Mucosa of descending colon (tissue), 3 donors: ENCODE measurements at regions not wholly inside any gene's neighbourhood (a gene's known extent, or its start where the extent isn't known, plus 50 kb on each side); places are given as distances from the start of the nearest gene placed in this dataset.

Experiments
- ATAC-seq: fragments of 200-7000 bp; cut with Tn5 transposase; one replicate; pipeline ENCODE4 v1.9.1; 2020; ENCODE audit warnings: mild to moderate bottlenecking, moderate library complexity
- DNase-seq, 3 donors: peaks; one replicate each; pipeline ENCODE4 v3.0.0-alpha.2; 2020
- H3K36me3 ChIP-seq: fragments of 200-600 bp; one replicate; pipeline ENCODE4 v1.8.0; 2021; ENCODE audit warnings: low read depth, mild to moderate bottlenecking
- H3K4me1 ChIP-seq: fragments of 200-600 bp; one replicate; pipeline ENCODE4 v1.8.0; 2021; ENCODE audit warnings: low read depth, mild to moderate bottlenecking
- H3K4me3 ChIP-seq: fragments of 200-600 bp; one replicate; pipeline ENCODE4 v1.8.0; 2021; ENCODE audit warnings: mild to moderate bottlenecking
- H3K9me3 ChIP-seq: fragments of 200-600 bp; one replicate; pipeline ENCODE4 v1.8.0; 2021; ENCODE audit warnings: mild to moderate bottlenecking
- CTCF ChIP-seq: fragments of 200-600 bp; IDR thresholded peaks from one replicate; pipeline ENCODE4 v1.8.0; 2022; ENCODE audit warnings: antibody characterized with exemption, mild to moderate bottlenecking
- intact Hi-C, 2 donors: fragments of 100-400 bp; cut with DNase I in 1 of 2; cut with micrococcal nuclease in 1 of 2; formaldehyde crosslinking; loops; one replicate each; pipeline versions ENCODE4 v1.11.0 to v1.11.1; 2022; cut with DNase I, micrococcal nuclease
- donor health status: DM: no; HTN: no; CAD: no; lungs with moderate emphysema.
- donor health status: DM: no; HTN: no; CAD: no.
- donor health status: DM: no; HTN: yes; CAD: no.

- intact Hi-C loops = no loop called here
- Histone ChIP-seq H3K36me3 (no peaks in the 10 kb centered on the region), H3K4me3 (no peak overlapping the region), H3K4me1 (no peaks in the 10 kb centered on the region), H3K9me3 (peaks cover under 1% of the 10 kb centered on the region)
- ATAC-seq (no peak), DNase-seq (no peak)
- TF ChIP-seq CTCF = no peak
These were observed 406.3 kb upstream of the RGS17 start for GRCh38 chr6:153537422-153537821.

- no peak for DNase-seq
- no peak overlapping the region for H3K4me3 ChIP-seq
- no peaks in the 10 kb centered on the region for H3K36me3 ChIP-seq
- peaks cover 2% of the 10 kb centered on the region for H3K9me3 ChIP-seq
- no peaks in the 10 kb centered on the region for H3K4me1 ChIP-seq
- no peak for TF ChIP-seq CTCF
- intact Hi-C loops = no loop called here
- ATAC-seq = no peak
These were observed 395.4 kb upstream of the RGS17 start for GRCh38 chr6:153526479-153526878.

- intact Hi-C loops = no loop called here
- Histone ChIP-seq H3K4me3 (no peak overlapping the region), H3K9me3 (no peaks in the 10 kb centered on the region), H3K36me3 (no peaks in the 10 kb centered on the region), H3K4me1 (no peaks in the 10 kb centered on the region)
- DNase-seq (no peak), ATAC-seq (no peak)
- TF ChIP-seq CTCF = no peak
These were observed 394.9 kb upstream of the RGS17 start for GRCh38 chr6:153525998-153526397.

GRCh38 chr6:153523390-153523789 is 392.3 kb upstream of the RGS17 start:
- H3K9me3 ChIP-seq = no peaks in the 10 kb centered on the region
- H3K4me3 ChIP-seq = no peak overlapping the region
- intact Hi-C loops = no loop called here
- H3K36me3 ChIP-seq = no peaks in the 10 kb centered on the region
- no peaks in the 10 kb centered on the region for H3K4me1 ChIP-seq
- TF ChIP-seq CTCF = no peak
- DNase-seq (no peak), ATAC-seq (no peak)

- Histone ChIP-seq H3K4me3 (no peak overlapping the region), H3K36me3 (no peaks in the 10 kb centered on the region), H3K9me3 (no peaks in the 10 kb centered on the region), H3K4me1 (no peaks in the 10 kb centered on the region)
- peak; percentile 55 for ATAC-seq
- peak in 1 of 3 donors; percentile 23 for DNase-seq
- peak; percentile 13 for TF ChIP-seq CTCF
- intact Hi-C loops = loop anchor here in 1 of 2 donors (10.0 kb wide), 1 partner anchor 477 kb away; no protein-coding TSS in a partner anchor
These were observed 380.9 kb upstream of the RGS17 start for GRCh38 chr6:153511896-153512496.

GRCh38 chr6:153503810-153504209 is 372.7 kb upstream of the RGS17 start:
- no peak for ATAC-seq
- Histone ChIP-seq H3K4me3 (no peak overlapping the region), H3K36me3 (no peaks in the 10 kb centered on the region), H3K9me3 (no peaks in the 10 kb centered on the region), H3K4me1 (no peaks in the 10 kb centered on the region)
- no peak for TF ChIP-seq CTCF
- intact Hi-C loops = no loop called here
- no peak for DNase-seq
